ENCODE measurements at regions not wholly inside any gene's neighbourhood (a gene's known extent, or its start where the extent isn't known, plus 50 kb on each side); places are given as distances from the start of the nearest gene placed in this dataset.

GRCh38 chr14:44287858-44288257 lies 219.2 kb downstream of the FSCB start:
- DNase-seq: no peak

GRCh38 chr14:44286201-44286600 lies 220.9 kb downstream of the FSCB start:
- DNase-seq: no peak

GRCh38 chr14:44283836-44284235 lies 223.2 kb downstream of the FSCB start:
- DNase-seq: no peak

- no peak for DNase-seq
These were observed 227.7 kb downstream of the FSCB start for GRCh38 chr14:44279357-44279756.

GRCh38 chr14:44271637-44272036 lies 235.4 kb downstream of the FSCB start:
- DNase-seq: no peak

GRCh38 chr14:44271006-44271405 lies 236.1 kb downstream of the FSCB start:
- no peak for DNase-seq

- no peak for DNase-seq
These were observed 241.8 kb downstream of the FSCB start for GRCh38 chr14:44265246-44265645.

- DNase-seq: no peak
These were observed 291.4 kb downstream of the FSCB start for GRCh38 chr14:44215660-44216059.

- no peak for DNase-seq
These were observed 295.4 kb downstream of the FSCB start for GRCh38 chr14:44211718-44212117.

GRCh38 chr14:44204061-44204835 lies 302.8 kb downstream of the FSCB start:
- no peak for DNase-seq

GRCh38 chr14:44180975-44181374 lies 326.1 kb downstream of the FSCB start:
- DNase-seq: no peak

GRCh38 chr14:44170556-44170955 lies 336.5 kb downstream of the FSCB start:
- no peak for DNase-seq

- no peak for DNase-seq
These were observed 337.0 kb downstream of the FSCB start for GRCh38 chr14:44170101-44170500.

GRCh38 chr14:44168566-44168965 lies 338.5 kb downstream of the FSCB start:
- DNase-seq: no peak

GRCh38 chr14:44166611-44167010 lies 340.5 kb downstream of the FSCB start:
- DNase-seq: no peak

- DNase-seq: no peak
These were observed 341.1 kb downstream of the FSCB start for GRCh38 chr14:44165936-44166335.

GRCh38 chr14:44165286-44165685 lies 341.8 kb downstream of the FSCB start:
- no peak for DNase-seq

GRCh38 chr14:44163946-44164345 lies 343.1 kb downstream of the FSCB start:
- DNase-seq: no peak

GRCh38 chr14:44162197-44162596 lies 344.9 kb downstream of the FSCB start:
- DNase-seq: no peak

GRCh38 chr14:44154874-44155273 lies 352.2 kb downstream of the FSCB start:
- no peak for DNase-seq

GRCh38 chr14:44154446-44154845 lies 352.6 kb downstream of the FSCB start:
- no peak for DNase-seq

- DNase-seq: no peak
These were observed 355.8 kb downstream of the FSCB start for GRCh38 chr14:44151130-44151820.

GRCh38 chr14:44149597-44149996 lies 357.5 kb downstream of the FSCB start:
- DNase-seq: no peak

GRCh38 chr14:44142006-44142405 lies 365.1 kb downstream of the FSCB start:
- DNase-seq: no peak

- DNase-seq: no peak
These were observed 371.1 kb downstream of the FSCB start for GRCh38 chr14:44135972-44136371.
